ENCODE measurements at regions not wholly inside any gene's neighbourhood (a gene's known extent, or its start where the extent isn't known, plus 50 kb on each side); places are given as distances from the start of the nearest gene placed in this dataset.

DNA sequence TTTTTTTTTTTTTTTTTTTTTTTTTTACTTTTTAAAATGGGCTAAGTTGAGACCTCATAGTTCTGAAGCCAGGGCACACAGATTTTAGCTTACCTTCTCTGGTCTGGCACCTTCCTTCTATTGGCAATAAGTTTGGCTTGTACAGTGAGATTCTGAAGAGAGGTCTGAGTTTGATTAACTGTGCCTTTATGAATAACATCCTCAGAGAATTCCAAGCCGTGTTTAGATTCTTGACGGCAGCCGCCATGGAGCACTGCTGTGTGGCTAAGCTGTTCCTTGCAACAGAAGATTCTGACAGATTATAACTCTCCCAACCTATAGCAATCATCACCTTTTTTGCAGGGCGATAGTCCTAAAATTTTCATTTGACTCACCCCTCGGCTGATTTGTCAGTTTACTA is 354.9 kb upstream of the FAR2 start:
- Histone ChIP-seq H3K27ac (ENCODE audit: insufficient read length, low read depth, low read length) (no peak overlapping the region), H3K4me1 (ENCODE audit: insufficient read depth, low read length) (no peaks in the 10 kb centered on the region; the same call in 1 of the 2 replicates), H2BK20ac (ENCODE audit: low read depth, low read length, poor library complexity, severe bottlenecking) (no peak overlapping the region), H3K9ac (ENCODE audit: extremely low read depth, insufficient read length, low read length) (no peak overlapping the region), H3K4ac (ENCODE audit: low read depth, low read length) (no peak overlapping the region), H3K79me2 (ENCODE audit: insufficient read depth, low read length) (no peaks in the 10 kb centered on the region), H3T11ph (ENCODE audit: low read length) (no peak overlapping the region), H4K8ac (replicated peaks; ENCODE audit: insufficient read length, low read depth, low read length) (no peak overlapping the region), H2BK5ac (ENCODE audit: insufficient read length, low read length) (no peak overlapping the region), H2AFZ (ENCODE audit: low read length) (no peak overlapping the region), H2BK15ac (ENCODE audit: low read depth, low read length) (no peak overlapping the region), H4K91ac (ENCODE audit: insufficient read length, low read depth, low read length) (no peak overlapping the region), H3K14ac (ENCODE audit: insufficient read depth, low read length) (no peak overlapping the region), H4K5ac (ENCODE audit: insufficient read length, low read depth, low read length) (no peak overlapping the region), H3K23ac (ENCODE audit: insufficient read length, low read depth, low read length) (no peak overlapping the region), H2AK5ac (ENCODE audit: insufficient read length, low read length) (no peak overlapping the region), H3K4me2 (ENCODE audit: insufficient read depth, insufficient read length, low read length) (no peak overlapping the region), H4K20me1 (ENCODE audit: control insufficient read depth, insufficient read depth, insufficient read length) (no peaks in the 10 kb centered on the region), H3K56ac (ENCODE audit: insufficient read length, low read depth, low read length) (no peak overlapping the region), H2BK12ac (ENCODE audit: insufficient read length, low read depth, low read length) (no peak overlapping the region), H3K23me2 (ENCODE audit: insufficient read length, low read depth, low read length, poor library complexity, severe bottlenecking) (no peaks in the 10 kb centered on the region), H3K79me1 (ENCODE audit: insufficient read depth, low read depth, low read length, poor library complexity, severe bottlenecking) (no peaks in the 10 kb centered on the region), H3K9me3 (ENCODE audit: control insufficient read depth, low read depth, low read length) (no peaks in the 10 kb centered on the region), H2BK120ac (ENCODE audit: low read depth, low read length, poor library complexity, severe bottlenecking) (no peak overlapping the region), H3K18ac (ENCODE audit: insufficient read length, low read depth, low read length) (no peak overlapping the region), H3K27me3 (ENCODE audit: insufficient read depth, low read length) (no peaks in the 10 kb centered on the region)
- Mint-ChIP-seq H3K27ac (no peak overlapping the region), H3K4me3 (no peak overlapping the region), H3K4me1 (peaks cover 4 to 7% of the 10 kb centered on the region in 2 experiments), H3K9me3 (no peaks in the 10 kb centered on the region), H3K36me3 (ENCODE audit: insufficient read depth in 1 of 3, low read depth in 3 of 3) (no peaks in the 10 kb centered on the region), H3K27me3 (ENCODE audit: low read depth) (no peaks in the 10 kb centered on the region)
- TF ChIP-seq CTCF (conservative IDR thresholded peaks at IDR 0.05) = no peak
- no CpG with 5 or more reads among the region's 5 CpGs for WGBS (ENCODE audit: extremely low coverage, insufficient read length, low lambda C conversion rate)
- no peak for DNase-seq

All from H9 (cell line).